ENCODE measurements at regions not wholly inside any gene's neighbourhood (a gene's known extent, or its start where the extent isn't known, plus 50 kb on each side); places are given as distances from the start of the nearest gene placed in this dataset.

DNA sequence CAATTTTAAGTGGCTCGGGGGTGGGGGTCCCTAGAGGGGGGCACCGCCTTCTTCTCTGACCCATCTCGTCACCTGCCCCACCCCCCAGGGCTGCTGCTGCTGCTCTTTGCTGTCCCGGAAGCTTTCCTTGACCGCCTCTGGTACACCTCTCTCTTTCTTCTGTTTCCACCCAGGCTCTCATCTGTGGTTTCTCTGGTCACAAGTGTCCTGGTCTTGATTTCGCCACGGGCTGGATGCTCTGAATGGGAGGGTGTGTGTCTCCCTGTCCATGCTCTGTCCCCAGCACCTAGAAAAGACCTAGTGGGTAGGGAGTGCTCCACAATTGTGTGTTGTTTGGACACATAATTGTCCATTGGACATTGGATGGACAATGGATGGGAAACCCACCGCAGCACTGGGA, 134.7 kb upstream of the CIBAR2 start:
- TF ChIP-seq, protein P1, sequence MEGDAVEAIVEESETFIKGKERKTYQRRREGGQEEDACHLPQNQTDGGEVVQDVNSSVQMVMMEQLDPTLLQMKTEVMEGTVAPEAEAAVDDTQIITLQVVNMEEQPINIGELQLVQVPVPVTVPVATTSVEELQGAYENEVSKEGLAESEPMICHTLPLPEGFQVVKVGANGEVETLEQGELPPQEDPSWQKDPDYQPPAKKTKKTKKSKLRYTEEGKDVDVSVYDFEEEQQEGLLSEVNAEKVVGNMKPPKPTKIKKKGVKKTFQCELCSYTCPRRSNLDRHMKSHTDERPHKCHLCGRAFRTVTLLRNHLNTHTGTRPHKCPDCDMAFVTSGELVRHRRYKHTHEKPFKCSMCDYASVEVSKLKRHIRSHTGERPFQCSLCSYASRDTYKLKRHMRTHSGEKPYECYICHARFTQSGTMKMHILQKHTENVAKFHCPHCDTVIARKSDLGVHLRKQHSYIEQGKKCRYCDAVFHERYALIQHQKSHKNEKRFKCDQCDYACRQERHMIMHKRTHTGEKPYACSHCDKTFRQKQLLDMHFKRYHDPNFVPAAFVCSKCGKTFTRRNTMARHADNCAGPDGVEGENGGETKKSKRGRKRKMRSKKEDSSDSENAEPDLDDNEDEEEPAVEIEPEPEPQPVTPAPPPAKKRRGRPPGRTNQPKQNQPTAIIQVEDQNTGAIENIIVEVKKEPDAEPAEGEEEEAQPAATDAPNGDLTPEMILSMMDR (conservative IDR thresholded peaks at IDR 0.05; ENCODE audit: low read depth, low read length): no peak
- TF ChIP-seq RAD21 (IDR thresholded peaks at IDR 0.05; ENCODE audit: low read length) (no peak), POLR2A (IDR thresholded peaks at IDR 0.05; ENCODE audit: low read depth, low read length) (no peak), SMC3 (IDR thresholded peaks at IDR 0.05; ENCODE audit: low read depth, low read length) (no peak), MAZ (IDR thresholded peaks at IDR 0.05; ENCODE audit: borderline replicate concordance, low read depth, low read length) (no peak), CHD1 (IDR thresholded peaks at IDR 0.05; ENCODE audit: low read depth, low read length) (no peak)
- TF ChIP-seq, protein P2, sequence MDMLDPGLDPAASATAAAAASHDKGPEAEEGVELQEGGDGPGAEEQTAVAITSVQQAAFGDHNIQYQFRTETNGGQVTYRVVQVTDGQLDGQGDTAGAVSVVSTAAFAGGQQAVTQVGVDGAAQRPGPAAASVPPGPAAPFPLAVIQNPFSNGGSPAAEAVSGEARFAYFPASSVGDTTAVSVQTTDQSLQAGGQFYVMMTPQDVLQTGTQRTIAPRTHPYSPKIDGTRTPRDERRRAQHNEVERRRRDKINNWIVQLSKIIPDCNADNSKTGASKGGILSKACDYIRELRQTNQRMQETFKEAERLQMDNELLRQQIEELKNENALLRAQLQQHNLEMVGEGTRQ (IDR thresholded peaks at IDR 0.05; ENCODE audit: low read depth, low read length): no peak

All from IMR-90 (cell line).